ENCODE measurements at regions not wholly inside any gene's neighbourhood (a gene's known extent, or its start where the extent isn't known, plus 50 kb on each side); places are given as distances from the start of the nearest gene placed in this dataset.

GRCh38 chr4:124806403-124806802, 93.9 kb upstream of the ANKRD50 start:
- no peak for TF ChIP-seq CTCF (IDR thresholded peaks at IDR 0.05)
- no peak for TF ChIP-seq POLR2A (IDR thresholded peaks at IDR 0.05)

Measured in testis (tissue), 2 donors.